ENCODE measurements at regions not wholly inside any gene's neighbourhood (a gene's known extent, or its start where the extent isn't known, plus 50 kb on each side); places are given as distances from the start of the nearest gene placed in this dataset.

- POLR2A ChIA-PET, result no interaction called here
- TF ChIP-seq NFRKB (IDR thresholded peaks at IDR 0.05) (no peak), HDGF (IDR thresholded peaks at IDR 0.05; ENCODE audit: borderline replicate concordance) (no peak), ARNT (IDR thresholded peaks at IDR 0.05) (no peak), PKNOX1 (IDR thresholded peaks at IDR 0.05) (no peak), CTBP1 (IDR thresholded peaks at IDR 0.05; ENCODE audit: borderline replicate concordance) (no peak), FOXK2 (IDR thresholded peaks at IDR 0.05) (no peak), LEF1 (IDR thresholded peaks at IDR 0.05; ENCODE audit: borderline replicate concordance) (no peak), TARDBP (IDR thresholded peaks at IDR 0.05) (no peak), ZNF384 (IDR thresholded peaks at IDR 0.05) (no peak), SUZ12 (IDR thresholded peaks at IDR 0.05) (no peak), L3MBTL2 (conservative IDR thresholded peaks at IDR 0.05) (no peak), ELF4 (IDR thresholded peaks at IDR 0.05) (no peak), BHLHE40 (IDR thresholded peaks at IDR 0.05; ENCODE audit: borderline replicate concordance) (no peak), FOXM1 (IDR thresholded peaks at IDR 0.05; ENCODE audit: borderline replicate concordance) (no peak), SP1 (IDR thresholded peaks at IDR 0.05) (no peak), FOXA1 (IDR thresholded peaks at IDR 0.05) (no peak)
- DNase-seq (ENCODE audit: extremely low spot score), result no peak
- CTCF ChIA-PET, result no interaction called here
These were observed 398.7 kb downstream of the NOVA1 start for GRCh38 chr14:26199096-26199495.

DNA sequence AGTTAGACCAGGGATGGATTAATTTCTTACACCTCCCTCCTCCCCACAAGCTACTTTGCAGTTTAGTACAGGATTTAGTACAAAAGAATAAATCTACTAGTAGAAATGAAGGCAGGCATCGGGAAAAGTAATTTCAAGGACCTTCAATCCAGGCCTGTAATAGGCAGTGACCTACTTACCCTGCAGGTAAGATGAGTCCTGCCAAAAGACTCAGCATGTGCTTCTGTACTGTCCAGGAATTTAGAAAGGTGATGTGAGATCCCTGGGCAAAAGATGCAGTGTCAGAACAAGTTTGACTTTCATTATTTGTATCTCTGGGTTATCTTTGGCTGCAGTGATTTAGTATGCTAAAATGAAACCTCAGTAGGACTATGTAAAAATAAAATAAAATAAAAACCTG, 403.0 kb downstream of the NOVA1 start:
- ChIA-PET POLR2A (no interaction called here), CTCF (no interaction called here)
- no peak for DNase-seq (ENCODE audit: extremely low spot score)
- TF ChIP-seq CTBP1 (IDR thresholded peaks at IDR 0.05; ENCODE audit: borderline replicate concordance) (no peak), SP1 (IDR thresholded peaks at IDR 0.05) (no peak), ZNF384 (IDR thresholded peaks at IDR 0.05) (no peak), BHLHE40 (IDR thresholded peaks at IDR 0.05; ENCODE audit: borderline replicate concordance) (no peak), L3MBTL2 (conservative IDR thresholded peaks at IDR 0.05) (no peak), TARDBP (IDR thresholded peaks at IDR 0.05) (no peak), ELF4 (IDR thresholded peaks at IDR 0.05) (no peak), FOXM1 (IDR thresholded peaks at IDR 0.05; ENCODE audit: borderline replicate concordance) (no peak), HDGF (IDR thresholded peaks at IDR 0.05; ENCODE audit: borderline replicate concordance) (no peak), SUZ12 (IDR thresholded peaks at IDR 0.05) (no peak), ARNT (IDR thresholded peaks at IDR 0.05) (no peak), FOXK2 (IDR thresholded peaks at IDR 0.05) (no peak), PKNOX1 (IDR thresholded peaks at IDR 0.05) (no peak), FOXA1 (IDR thresholded peaks at IDR 0.05) (no peak), NFRKB (IDR thresholded peaks at IDR 0.05) (no peak), LEF1 (IDR thresholded peaks at IDR 0.05; ENCODE audit: borderline replicate concordance) (no peak)

DNA sequence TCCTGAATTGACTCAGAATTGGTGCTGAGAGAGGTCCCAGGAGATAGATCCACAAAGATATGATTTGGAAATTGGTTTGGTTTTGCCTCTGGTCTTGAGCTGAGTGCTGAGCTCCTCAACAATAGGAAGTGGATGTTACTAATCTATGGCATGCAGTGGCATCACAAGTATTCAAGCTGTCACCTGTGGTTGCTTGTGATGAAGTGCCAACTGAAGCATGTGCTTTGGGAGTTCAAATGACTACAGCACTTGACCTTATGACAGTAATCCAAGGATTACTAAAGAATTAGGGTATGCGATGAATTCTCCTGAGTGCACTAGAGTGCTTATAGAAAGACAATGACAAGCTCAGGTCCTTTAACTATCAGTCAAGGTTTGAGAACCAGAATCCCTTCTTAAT, 406.2 kb downstream of the NOVA1 start:
- TF ChIP-seq ARNT (IDR thresholded peaks at IDR 0.05), result no peak
- TF ChIP-seq CTBP1 (IDR thresholded peaks at IDR 0.05; ENCODE audit: borderline replicate concordance), result no peak
- no peak for TF ChIP-seq SUZ12 (IDR thresholded peaks at IDR 0.05)
- TF ChIP-seq ZNF384 (IDR thresholded peaks at IDR 0.05), result no peak
- no peak for TF ChIP-seq TARDBP (IDR thresholded peaks at IDR 0.05)
- no peak for TF ChIP-seq LEF1 (IDR thresholded peaks at IDR 0.05; ENCODE audit: borderline replicate concordance)
- no peak for TF ChIP-seq SP1 (IDR thresholded peaks at IDR 0.05)
- no peak for TF ChIP-seq BHLHE40 (IDR thresholded peaks at IDR 0.05; ENCODE audit: borderline replicate concordance)
- no peak for TF ChIP-seq HDGF (IDR thresholded peaks at IDR 0.05; ENCODE audit: borderline replicate concordance)
- no peak for TF ChIP-seq FOXK2 (IDR thresholded peaks at IDR 0.05)
- TF ChIP-seq ELF4 (IDR thresholded peaks at IDR 0.05), result no peak
- TF ChIP-seq FOXA1 (IDR thresholded peaks at IDR 0.05), result no peak
- no peak for TF ChIP-seq FOXM1 (IDR thresholded peaks at IDR 0.05; ENCODE audit: borderline replicate concordance)
- no peak for TF ChIP-seq L3MBTL2 (conservative IDR thresholded peaks at IDR 0.05)
- ChIA-PET POLR2A (no interaction called here), CTCF (interaction anchor here (0.6 kb wide), 1 partner anchor 1779 kb away, joined by 3 read pairs; no protein-coding TSS in a partner anchor)
- DNase-seq (ENCODE audit: extremely low spot score), result no peak

GRCh38 chr14:26191123-26191522, 406.7 kb downstream of the NOVA1 start:
- peak; percentile 13 for DNase-seq (ENCODE audit: extremely low spot score)
- TF ChIP-seq TARDBP (IDR thresholded peaks at IDR 0.05) (no peak), BHLHE40 (IDR thresholded peaks at IDR 0.05; ENCODE audit: borderline replicate concordance) (no peak), SUZ12 (IDR thresholded peaks at IDR 0.05) (no peak), NFRKB (IDR thresholded peaks at IDR 0.05) (no peak), SP1 (IDR thresholded peaks at IDR 0.05) (no peak), HDGF (IDR thresholded peaks at IDR 0.05; ENCODE audit: borderline replicate concordance) (no peak), LEF1 (IDR thresholded peaks at IDR 0.05; ENCODE audit: borderline replicate concordance) (no peak), FOXM1 (IDR thresholded peaks at IDR 0.05; ENCODE audit: borderline replicate concordance) (no peak), FOXA1 (IDR thresholded peaks at IDR 0.05) (no peak), PKNOX1 (IDR thresholded peaks at IDR 0.05) (no peak), L3MBTL2 (conservative IDR thresholded peaks at IDR 0.05) (no peak), ARNT (IDR thresholded peaks at IDR 0.05) (no peak)
- CTCF ChIA-PET, result no interaction called here
- POLR2A ChIA-PET, result no interaction called here

DNA sequence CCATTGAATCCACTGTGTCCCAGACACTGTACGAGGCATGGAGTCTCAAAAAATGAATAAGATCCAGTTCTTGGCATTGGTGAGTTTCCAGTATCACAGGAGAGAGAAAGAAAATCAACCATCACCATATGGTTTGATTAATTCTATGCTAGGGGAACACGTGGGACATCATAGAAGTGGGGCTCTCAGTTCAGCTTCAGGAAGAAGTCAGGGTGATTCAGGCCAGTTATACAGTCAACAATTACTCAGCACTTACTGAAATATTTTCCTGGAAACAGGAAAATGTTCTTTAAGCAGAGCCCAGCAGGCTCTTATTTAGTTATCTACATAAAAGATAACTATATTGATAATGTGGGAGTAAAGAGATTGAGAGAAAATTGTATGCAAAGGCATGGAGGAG, 407.2 kb downstream of the NOVA1 start:
- no peak for DNase-seq (ENCODE audit: extremely low spot score)
- CTCF ChIA-PET, result no interaction called here
- POLR2A ChIA-PET, result no interaction called here
- TF ChIP-seq LEF1 (IDR thresholded peaks at IDR 0.05; ENCODE audit: borderline replicate concordance), result no peak
- TF ChIP-seq CTBP1 (IDR thresholded peaks at IDR 0.05; ENCODE audit: borderline replicate concordance), result no peak
- TF ChIP-seq ARNT (IDR thresholded peaks at IDR 0.05), result no peak
- no peak for TF ChIP-seq FOXA1 (IDR thresholded peaks at IDR 0.05)
- TF ChIP-seq PKNOX1 (IDR thresholded peaks at IDR 0.05), result no peak
- no peak for TF ChIP-seq SUZ12 (IDR thresholded peaks at IDR 0.05)
- TF ChIP-seq FOXM1 (IDR thresholded peaks at IDR 0.05; ENCODE audit: borderline replicate concordance), result no peak
- TF ChIP-seq HDGF (IDR thresholded peaks at IDR 0.05; ENCODE audit: borderline replicate concordance), result no peak
- no peak for TF ChIP-seq FOXK2 (IDR thresholded peaks at IDR 0.05)
- no peak for TF ChIP-seq ELF4 (IDR thresholded peaks at IDR 0.05)
- TF ChIP-seq ZNF384 (IDR thresholded peaks at IDR 0.05), result no peak
- TF ChIP-seq TARDBP (IDR thresholded peaks at IDR 0.05), result no peak
- no peak for TF ChIP-seq L3MBTL2 (conservative IDR thresholded peaks at IDR 0.05)
- TF ChIP-seq BHLHE40 (IDR thresholded peaks at IDR 0.05; ENCODE audit: borderline replicate concordance), result no peak

All from HEK293T (cell line).